Stimulated activated naive CD8-positive, alpha-beta T cell treated with anti-CD3 and anti-CD28 coated beads, Interleukin-15, Interleukin-2, amounts not matched to agents 100 U/mL and 50 U/mL, for 24 hours (primary cell): ENCODE measurements at regions not wholly inside any gene's neighbourhood (a gene's known extent, or its start where the extent isn't known, plus 50 kb on each side); places are given as distances from the start of the nearest gene placed in this dataset.

Source experiments
- ATAC-seq: fragments of 150-1000 bp; cut with Tn5 transposase; one replicate; pipeline ENCODE4 v1.10.0; 2021
- DNase-seq: peaks from one replicate; pipeline ENCODE4 v3.0.0; 2021

DNA sequence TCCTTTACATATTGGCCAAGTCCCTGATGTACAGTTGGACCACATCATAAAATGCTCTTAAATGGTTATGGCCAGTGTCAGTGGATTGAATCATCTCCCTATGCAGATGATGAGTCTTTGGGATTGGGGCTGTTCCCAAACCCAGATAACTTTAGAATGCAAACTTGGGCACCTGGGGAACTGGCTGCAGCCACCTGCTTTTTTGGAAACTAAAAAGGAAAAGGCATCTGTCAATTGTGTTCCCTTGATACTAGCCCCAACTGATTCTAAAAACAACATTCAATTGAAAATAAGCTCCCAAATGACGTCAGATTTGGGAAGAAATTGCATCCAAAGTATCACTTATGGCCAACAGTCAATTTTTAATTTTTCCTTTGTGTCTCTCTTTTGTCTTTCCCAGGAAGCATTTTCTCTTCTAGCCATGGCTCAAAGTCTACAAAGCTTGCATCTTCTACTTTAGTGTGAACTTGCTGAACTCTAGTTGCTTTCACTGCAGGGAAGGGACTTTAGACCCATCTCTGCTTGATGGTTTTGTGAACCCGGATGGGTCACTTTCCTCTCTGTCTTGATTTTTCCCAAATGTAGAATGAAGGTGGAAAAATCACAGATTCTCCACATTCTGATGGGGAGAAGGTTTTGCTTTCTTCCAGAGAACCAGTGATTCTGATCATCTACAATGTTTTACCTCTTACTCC, 402.3 kb upstream of the USP24 start:
- ATAC-seq (no peak), DNase-seq (no peak)

DNA sequence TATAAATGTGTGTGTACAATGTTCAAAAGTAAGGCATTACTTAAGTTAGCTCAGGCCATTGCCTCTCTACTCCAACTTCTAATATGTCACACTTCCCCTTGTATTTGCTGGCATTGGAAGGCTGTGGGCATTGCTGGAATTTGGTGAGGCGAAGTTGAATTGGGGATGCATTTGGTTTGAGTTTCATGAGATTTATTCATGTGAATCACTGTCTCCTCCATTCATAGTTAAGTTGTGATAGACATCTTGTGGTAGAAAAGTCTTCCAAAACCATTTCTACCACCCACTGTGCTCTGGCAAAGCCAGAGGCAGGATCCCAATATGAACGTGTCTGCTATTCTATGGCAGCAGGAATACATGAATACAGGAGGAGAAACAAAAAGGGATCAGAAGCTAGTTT, 397.8 kb upstream of the USP24 start:
- no peak for DNase-seq
- no peak for ATAC-seq

DNA sequence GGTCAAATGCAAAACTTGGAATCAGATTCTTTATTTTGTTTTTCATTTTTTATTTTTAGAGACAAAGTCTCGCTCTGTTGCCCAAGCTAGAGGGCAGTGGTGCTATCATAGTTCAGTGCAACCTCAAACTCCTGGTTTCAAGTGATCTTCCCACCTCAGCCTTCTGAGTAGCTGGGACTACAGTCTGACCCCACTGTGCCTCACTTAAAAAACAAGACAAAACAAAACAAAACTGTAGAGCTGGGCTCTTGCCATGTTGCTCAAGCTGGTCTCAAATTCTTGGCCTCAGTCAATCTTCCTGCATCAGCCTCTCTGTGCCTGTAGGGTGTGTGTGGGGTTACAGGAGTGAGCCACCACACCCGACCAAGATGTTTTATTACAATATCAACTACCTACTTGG, 396.0 kb upstream of the USP24 start:
- ATAC-seq: no peak
- DNase-seq: no peak

DNA sequence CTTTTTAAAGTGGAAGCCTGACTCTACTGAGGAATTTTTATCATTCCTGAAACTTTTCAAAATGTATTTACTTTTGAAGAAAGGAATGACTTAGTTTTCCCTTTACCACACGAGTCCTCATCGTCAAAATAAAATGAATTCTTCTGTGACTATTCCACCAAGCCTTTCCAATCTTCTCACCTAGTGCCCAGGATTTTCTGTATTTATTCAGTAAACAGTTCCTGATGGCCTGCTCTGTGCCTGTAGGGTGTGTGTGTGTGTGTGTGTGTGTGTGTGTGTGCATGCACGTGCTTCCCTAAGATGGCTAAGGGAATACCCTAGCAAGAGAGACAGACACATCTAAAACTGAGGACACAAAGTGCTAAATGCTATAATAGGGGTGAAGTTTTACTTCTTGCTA, 395.0 kb upstream of the USP24 start:
- ATAC-seq (no peak), DNase-seq (no peak)

DNA sequence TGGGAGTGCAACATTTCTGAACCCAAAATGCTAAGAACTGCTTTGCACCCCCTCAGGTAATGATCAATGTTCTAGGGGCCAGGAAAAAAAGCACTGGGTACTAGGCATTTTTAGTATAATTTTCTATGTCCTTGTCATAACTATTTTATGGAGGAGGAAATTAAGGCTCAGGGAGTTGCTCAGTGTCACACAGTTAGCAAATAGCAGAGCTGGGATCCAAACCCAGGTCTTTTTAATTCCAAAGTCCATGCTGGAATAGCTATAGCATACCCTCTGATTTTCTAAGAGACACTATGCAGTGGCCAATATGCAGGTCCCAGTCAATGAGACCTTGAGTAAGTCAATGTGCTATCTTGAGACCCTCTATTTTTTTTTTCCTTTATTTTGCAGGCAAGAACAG, 394.5 kb upstream of the USP24 start:
- no peak for DNase-seq
- no peak for ATAC-seq

DNA sequence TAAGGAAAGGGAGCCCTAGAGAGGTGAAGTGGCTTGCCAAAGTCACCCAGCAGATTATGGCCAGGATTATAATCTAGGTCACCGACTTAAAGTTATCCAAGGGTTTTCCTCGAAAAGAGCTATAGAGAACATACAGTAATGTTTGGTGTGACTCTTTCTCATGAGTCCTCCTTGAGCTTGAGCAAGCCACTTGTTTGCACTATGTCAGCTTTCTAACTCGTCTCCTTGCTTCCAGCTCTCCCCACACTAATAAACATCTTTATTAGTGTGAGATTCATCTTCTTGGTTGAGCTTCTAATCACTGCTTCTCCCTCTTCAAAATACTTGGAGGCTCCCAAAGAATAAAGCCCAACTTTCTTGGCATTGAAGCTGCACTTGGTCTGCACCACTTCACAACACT, 390.0 kb upstream of the USP24 start:
- DNase-seq: no peak

DNA sequence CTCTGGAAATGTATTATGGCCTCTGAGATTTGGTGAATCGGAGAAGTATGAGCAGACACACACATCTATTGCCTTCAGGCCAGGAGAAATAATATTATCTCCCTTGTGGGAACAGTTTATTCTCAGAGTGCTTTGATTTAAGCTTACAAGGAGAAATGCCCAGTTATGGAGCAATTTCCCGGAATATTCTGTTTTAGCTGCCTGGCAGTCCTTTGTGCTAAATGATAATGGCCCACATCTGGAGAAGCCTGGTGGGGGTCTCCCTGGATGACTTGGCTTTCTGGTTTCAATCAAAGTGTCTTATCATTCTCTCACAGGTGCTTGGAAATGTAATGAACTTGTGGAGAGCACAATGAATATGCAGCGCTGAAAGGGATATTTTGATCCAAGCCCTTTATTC, 389.6 kb upstream of the USP24 start:
- DNase-seq: no peak
- ATAC-seq: no peak

More for the DNA sequence above, 390.0 kb upstream of the USP24 start:
- no peak for ATAC-seq

DNA sequence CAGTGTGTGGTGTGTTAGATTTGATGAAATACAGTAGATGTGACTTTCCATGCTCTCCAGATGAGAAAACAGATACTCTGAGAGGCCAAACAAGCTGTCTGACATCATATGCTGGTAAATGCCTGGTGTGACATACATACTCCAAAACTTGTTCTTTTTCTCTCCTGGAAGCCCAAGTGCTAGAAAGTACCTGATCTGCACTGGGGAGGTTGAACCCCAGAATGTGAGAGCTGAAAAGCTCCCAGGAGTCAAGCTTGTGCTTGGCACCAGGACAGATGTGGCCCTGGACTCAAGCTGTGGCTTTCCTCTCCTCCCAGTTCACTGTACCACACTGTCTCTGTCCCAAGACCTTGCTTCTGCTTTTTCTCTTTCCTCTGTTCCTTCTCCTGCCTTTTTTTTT, 389.0 kb upstream of the USP24 start:
- no peak for DNase-seq

DNA sequence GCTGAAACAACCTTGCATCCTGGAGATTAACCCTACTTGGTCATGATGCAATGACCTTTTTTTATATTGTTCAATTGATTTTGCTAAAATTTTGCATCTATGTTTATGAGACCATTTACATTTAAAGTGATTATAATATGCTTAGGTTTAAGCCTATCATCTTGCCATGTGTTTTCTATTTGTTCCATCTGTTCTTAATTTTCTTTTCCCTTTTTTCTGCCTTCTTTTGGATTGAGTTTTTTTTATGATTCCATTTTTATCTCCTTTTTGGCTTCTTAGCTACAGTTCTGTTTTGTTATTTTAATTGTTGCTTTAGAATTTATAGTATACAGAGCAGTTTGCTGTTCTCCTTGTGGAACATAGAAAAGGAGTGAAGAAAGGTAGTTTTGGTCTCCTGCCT, 385.1 kb upstream of the USP24 start:
- DNase-seq (no peak), ATAC-seq (no peak)

More for the DNA sequence above, 389.0 kb upstream of the USP24 start:
- no peak for ATAC-seq

DNA sequence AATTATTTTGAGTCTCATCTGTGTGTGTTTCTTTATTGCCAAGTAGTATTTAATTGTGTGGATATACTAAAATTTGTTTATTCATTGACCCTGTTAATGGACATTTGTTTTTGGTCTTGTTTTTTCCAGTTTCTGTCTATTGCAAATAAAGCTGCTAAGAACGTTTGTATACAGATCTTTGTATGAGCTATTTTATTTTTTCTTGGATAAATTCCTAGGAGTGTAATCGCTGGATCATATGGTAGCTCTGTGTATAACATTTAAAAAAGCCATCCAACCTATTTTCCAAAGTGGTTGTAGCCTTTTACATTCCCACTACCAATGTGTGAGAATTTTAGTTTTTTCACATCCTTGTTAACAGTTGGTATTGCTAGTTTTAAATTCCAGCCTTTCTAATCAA, 382.7 kb upstream of the USP24 start:
- ATAC-seq: no peak

DNA sequence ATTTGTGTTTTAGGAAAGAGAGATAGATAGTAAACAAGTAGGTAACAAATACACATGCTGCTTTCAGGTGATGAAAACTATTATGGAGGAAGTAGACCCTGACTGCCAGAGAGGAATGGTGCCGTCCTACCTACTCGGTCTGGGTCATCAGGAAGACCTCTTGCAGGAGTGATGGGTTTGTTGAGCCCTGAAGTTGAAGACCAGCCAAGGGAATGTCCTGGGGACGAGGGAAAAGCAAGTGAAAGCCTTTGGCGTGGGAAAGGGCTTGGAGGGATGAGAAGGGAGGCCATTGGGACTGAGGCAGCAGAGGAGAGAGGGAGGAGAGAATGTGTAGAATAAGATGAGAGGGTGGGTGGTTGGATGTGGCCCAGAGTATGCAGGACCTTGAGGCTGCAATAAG, 379.5 kb upstream of the USP24 start:
- DNase-seq: no peak
- no peak for ATAC-seq

More for the DNA sequence above, 382.7 kb upstream of the USP24 start:
- no peak for DNase-seq

DNA sequence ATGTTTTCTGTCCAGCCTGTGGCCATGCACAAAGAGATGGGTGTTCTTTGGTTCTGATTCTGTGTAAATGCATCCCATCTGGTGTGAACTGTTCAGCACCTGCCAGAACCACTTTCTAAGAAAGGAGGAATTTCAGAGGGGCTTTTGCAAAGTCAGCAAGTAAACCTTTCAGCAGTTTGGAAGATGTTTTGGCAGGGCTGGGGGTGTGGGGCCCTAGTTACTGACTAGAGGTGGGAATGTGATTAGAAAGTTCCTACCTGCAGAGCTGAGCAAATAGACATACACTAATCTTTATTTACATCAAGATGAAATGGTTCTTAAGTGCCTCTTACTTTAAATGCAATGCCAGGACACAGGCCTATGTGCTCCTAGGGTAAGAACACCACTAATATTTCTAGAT, 378.1 kb upstream of the USP24 start:
- no peak for DNase-seq
- no peak for ATAC-seq

DNA sequence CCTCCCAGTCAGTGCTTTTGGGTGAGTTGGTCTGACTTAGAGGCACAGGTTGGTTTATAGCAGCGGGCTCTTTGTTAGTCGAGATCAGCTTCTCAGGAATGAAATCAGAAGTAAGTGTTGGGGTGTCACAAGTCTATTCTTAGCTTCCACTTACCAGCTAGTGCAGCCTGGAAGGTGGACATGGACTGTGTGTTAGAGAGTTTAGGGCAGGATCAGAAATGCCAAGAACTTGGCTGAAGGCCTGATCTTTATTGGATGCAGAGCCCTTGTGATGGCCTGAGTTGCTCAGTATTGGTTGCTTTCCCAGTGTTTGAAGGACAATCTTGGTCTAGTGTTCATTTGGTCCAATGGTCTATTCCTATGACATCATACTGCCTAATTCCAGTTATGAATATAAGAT, 377.0 kb upstream of the USP24 start:
- no peak for DNase-seq

DNA sequence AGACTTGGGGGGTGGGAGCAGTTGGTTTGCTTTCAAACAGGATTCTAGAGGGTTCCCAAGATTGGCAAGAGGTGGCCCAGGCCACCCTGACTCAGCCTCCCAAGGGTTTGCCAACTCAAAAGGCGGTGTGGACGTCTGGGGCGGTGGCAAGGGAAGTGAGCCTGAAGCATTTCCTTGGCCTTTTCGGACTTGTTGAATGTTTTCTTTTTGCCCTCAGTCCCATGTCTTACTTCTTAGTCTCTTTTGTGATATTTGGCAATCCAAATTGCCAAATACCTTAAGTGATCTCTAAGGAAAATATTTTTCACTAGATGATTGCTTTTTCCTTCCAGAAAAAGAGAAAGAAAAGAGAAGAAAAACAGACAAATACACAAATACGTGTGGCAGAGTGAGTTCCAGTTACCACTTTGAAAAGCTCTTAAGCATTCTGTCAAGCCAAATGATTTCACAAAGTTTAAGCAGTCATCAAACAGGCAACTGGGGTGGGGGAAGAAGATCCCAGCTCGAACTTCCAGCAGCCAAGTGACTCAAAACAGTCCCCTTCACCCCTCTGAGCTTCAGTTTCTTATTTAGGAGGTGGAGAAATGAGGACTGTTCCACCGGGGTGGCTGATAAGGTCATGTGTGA, 374.6 kb upstream of the USP24 start:
- ATAC-seq (no peak), DNase-seq (no peak)

More for the DNA sequence above, 377.0 kb upstream of the USP24 start:
- ATAC-seq: no peak

DNA sequence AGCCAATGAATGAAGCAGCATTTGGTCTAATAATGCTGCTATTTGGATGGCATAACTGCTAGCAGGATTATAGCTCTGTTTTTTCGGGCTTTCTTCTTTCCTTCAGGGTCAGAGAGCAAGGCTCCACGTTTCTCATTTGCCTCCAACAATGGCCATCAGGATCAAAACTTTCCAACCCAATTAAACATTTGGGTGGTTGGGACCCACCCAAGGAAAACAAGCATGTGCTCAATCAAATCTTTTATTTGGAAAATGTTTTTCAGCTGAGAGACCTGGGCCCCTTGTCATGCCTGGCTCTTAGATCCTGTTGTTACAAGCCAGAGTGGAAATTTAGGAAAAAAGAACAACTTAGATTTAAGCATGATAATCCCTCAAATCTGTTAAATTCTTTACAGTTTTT, 373.1 kb upstream of the USP24 start:
- ATAC-seq (no peak), DNase-seq (no peak)

DNA sequence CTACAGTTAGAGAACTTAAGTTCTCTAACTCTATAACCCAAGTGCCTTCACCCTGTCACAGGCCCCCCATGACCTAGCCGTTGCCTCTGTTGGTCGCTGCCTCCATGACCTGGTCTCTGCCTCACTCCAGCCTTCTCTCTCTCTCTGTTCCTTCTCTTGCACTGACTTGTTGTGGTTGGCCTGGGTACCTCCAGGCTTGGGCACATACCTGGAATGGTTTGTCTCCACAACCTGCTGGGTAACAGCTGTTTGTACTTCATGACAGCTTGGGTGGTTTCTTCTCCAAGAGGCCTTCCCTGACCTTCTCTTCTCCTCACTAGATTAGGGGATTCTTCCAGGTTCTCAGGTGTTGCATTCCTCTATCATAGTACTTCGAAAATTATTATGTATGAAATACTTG, 371.6 kb upstream of the USP24 start:
- no peak for ATAC-seq
- no peak for DNase-seq

DNA sequence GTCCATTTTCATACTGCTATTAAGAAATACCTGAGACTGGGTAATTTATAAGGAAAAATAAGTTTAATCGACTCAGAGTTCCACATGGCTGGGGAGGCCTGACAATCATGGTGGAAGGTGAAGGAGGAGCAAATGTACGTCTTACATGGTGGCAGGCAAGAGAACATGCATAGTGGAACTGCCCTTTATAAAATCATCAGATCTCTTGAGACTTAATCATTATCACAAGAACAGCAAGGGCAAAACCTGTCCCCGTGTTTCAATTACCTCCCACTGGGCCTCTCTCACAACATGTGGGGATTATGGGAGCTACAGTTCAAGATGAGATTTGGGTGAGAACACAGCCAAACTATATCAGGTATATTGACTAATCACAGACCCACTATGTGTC, 370.2 kb upstream of the USP24 start:
- ATAC-seq (no peak), DNase-seq (no peak)

DNA sequence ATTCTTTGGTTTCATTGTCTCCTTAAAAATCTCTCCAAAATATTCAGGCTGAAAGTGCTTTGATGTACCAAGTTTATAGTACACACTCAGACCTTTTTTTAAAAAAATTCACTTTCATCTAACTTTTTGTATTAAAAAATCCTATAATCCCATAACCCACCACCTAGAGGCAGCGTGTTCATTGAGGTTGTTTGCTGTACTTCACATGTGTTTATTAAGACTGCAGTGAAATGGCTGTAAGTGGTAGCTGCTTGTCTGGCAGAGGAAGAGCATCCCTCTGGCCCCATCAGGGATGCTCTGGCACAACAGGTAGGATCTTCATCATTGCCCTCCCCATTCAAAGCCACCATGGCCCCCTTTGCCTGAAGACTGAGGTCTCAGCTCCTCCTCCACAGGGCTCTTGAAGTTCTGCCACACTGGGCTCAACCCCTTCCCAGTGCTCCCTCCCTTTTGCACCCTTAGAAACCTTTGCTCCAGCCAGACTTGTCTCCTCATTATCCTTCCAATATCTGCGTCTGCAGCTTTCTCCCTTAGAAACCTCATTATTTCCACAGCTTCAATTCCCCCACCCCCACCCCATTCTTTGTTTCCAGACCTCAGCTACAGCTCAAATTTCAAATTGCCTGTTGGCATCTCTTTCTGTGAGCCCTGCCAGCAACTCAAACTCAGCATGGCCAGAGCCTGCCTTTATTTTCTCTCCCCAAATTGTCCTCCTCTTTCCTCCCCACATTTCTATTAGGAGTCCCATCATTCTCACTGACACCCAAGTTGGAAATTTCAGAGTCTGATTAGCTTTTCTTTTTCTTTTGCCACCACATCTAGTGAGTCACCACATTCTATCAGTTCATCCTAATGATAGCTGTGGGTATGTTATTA, 369.6 kb upstream of the USP24 start:
- no peak for DNase-seq
- ATAC-seq: no peak

DNA sequence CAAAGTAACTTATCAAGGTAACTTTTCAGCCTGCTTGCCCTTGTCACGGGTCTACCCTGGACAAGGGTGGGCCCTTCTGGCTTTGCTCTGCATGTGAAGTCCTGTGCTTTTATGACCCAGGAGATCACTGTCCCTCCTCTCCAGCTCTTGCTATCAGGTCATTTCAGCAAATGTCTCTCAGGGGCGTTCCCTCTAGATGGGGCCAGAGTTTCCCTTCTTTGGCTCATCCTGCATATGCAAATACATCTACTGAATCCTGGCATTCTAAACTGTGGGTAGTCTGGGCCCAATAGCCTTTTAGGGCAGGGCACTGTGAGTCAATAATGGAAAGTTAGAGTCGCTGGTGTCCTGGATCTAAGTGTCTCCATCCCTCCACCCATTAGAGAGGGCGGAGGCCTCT, 366.9 kb upstream of the USP24 start:
- ATAC-seq: no peak
- DNase-seq: no peak

DNA sequence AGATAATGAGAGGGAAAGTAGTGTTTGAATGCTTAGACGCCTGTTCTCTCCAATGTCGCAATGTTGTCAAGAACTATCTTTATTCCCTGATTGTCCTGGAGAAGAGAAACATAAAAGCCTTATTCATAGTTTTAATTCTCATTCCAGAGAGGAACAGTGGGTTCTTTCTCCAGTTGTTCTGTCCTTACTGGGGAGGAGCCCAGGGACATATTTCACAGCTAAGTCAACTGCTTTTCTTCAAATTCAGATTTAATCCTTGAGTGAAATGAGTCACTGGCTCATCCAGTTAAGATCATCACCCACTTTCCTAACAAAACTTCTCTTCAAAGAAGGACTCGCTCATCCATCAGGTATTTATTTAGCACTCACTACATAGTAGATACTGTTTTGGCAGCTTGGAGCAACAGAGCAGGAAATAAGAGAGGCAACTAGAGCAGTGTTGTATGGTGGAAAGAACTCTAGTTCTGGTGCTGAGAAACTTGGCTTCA, 365.7 kb upstream of the USP24 start:
- DNase-seq: no peak
- no peak for ATAC-seq

DNA sequence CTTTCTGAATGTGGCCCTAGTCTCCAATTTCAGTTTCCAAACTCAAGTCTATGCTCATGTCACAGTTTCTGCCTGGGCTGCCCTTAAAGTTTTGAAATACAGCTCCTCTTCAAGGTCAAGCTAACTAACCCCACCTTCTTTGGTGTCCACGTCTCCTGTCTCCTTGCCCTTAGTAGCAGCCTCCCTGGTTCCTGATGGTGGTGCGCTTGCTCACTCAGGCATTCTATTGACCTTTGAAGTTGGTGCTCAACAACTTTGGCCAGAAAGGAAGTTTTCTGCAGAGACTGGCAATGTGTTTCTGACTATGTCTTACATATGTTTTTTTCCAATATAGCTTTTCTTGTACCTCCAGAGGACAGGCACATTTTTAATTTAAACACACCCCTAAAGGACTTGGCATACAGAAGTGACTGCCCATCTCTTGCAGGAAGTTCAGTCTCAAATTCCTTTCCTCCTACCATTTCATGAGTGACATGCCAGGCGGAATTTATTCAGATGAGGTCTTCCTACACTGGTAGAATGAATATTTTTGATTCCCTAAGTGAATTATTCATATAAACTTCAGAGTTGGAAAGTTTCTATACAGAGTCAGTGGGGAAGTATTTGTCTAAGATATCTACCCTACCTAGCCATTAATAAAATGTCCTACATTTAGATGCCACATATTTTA, 364.3 kb upstream of the USP24 start:
- DNase-seq (no peak), ATAC-seq (no peak)

DNA sequence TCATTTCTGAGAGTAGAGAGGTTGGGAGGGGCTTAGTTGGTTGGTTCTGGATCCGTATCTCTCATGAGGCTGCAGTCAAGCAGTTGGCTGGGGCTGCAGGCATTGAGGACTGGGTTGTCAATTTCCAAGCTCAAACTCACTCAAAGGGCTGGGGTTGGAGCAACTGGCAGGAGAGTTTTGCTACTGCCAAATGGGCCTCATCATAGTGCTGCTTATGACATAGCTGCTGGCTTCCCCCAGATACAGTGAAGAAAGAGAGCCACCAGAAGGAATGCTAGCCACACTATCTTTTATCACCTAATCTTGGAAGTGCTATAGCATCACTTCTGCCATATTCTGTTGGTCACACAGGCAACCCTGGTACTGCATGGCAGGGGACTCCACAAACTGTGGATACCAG, 363.5 kb upstream of the USP24 start:
- no peak for DNase-seq

More for the DNA sequence above, 363.5 kb upstream of the USP24 start:
- ATAC-seq: no peak
